ENCODE measurements at regions not wholly inside any gene's neighbourhood (a gene's known extent, or its start where the extent isn't known, plus 50 kb on each side); places are given as distances from the start of the nearest gene placed in this dataset.

GRCh38 chr14:76958980-76959710 lies 69.4 kb downstream of the IRF2BPL start:
- H3K27me3 ChIP-seq = no peaks in the 10 kb centered on the region
- no peak for DNase-seq (ENCODE audit: extremely low spot score in 2 of 2)
- H3K9me3 ChIP-seq = no peaks in the 10 kb centered on the region
- H3K36me3 ChIP-seq = no peaks in the 10 kb centered on the region
- peak overlapping the region; percentile 78 for H3K27ac ChIP-seq
- H3K4me3 ChIP-seq = no peak overlapping the region
- peaks cover 76% of the 10 kb centered on the region for H3K4me1 ChIP-seq
- peak in 1 of 2 donors; percentile 45 for TF ChIP-seq POLR2AphosphoS5 (IDR thresholded peaks at IDR 0.05; ENCODE audit: insufficient read depth in 1 of 2, low read depth in 1 of 2)
- TF ChIP-seq POLR2A (IDR thresholded peaks at IDR 0.05) = no peak
- intact Hi-C loops (cut with DNase I) = no loop called here

GRCh38 chr14:76958020-76958979 lies 70.2 kb downstream of the IRF2BPL start:
- no peaks in the 10 kb centered on the region for H3K36me3 ChIP-seq
- H3K9me3 ChIP-seq = no peaks in the 10 kb centered on the region
- H3K27me3 ChIP-seq = no peaks in the 10 kb centered on the region
- no peak overlapping the region for H3K4me3 ChIP-seq
- DNase-seq (ENCODE audit: extremely low spot score in 2 of 2) = no peak
- TF ChIP-seq CTCF (IDR thresholded peaks at IDR 0.05) (no peak), POLR2A (IDR thresholded peaks at IDR 0.05) (no peak), POLR2AphosphoS5 (IDR thresholded peaks at IDR 0.05; ENCODE audit: insufficient read depth in 1 of 2, low read depth in 1 of 2) (no peak)
- intact Hi-C loops (cut with DNase I) = no loop called here
- peaks cover 85% of the 10 kb centered on the region for H3K4me1 ChIP-seq
- H3K27ac ChIP-seq = peak overlapping the region; percentile 95

GRCh38 chr14:76957224-76957891 lies 71.2 kb downstream of the IRF2BPL start:
- intact Hi-C loops (cut with DNase I) = no loop called here
- Histone ChIP-seq H3K4me1 (peaks cover 84% of the 10 kb centered on the region), H3K27ac (peak overlapping the region; percentile 95), H3K9me3 (no peaks in the 10 kb centered on the region), H3K27me3 (no peaks in the 10 kb centered on the region), H3K4me3 (no peak overlapping the region), H3K36me3 (no peaks in the 10 kb centered on the region)
- no peak for DNase-seq (ENCODE audit: extremely low spot score in 2 of 2)
- no peak for TF ChIP-seq POLR2AphosphoS5 (IDR thresholded peaks at IDR 0.05; ENCODE audit: insufficient read depth in 1 of 2, low read depth in 1 of 2)
- TF ChIP-seq CTCF (IDR thresholded peaks at IDR 0.05) = no peak

GRCh38 chr14:76956316-76957090 lies 72.0 kb downstream of the IRF2BPL start:
- DNase-seq (ENCODE audit: extremely low spot score in 2 of 2) = no peak
- Histone ChIP-seq H3K4me3 (peak overlapping the region; percentile 41 to 59), H3K4me1 (peaks cover 82% of the 10 kb centered on the region), H3K36me3 (no peaks in the 10 kb centered on the region), H3K27me3 (no peaks in the 10 kb centered on the region), H3K9me3 (no peaks in the 10 kb centered on the region), H3K27ac (peak overlapping the region; percentile 95)
- TF ChIP-seq POLR2A (IDR thresholded peaks at IDR 0.05) (peak in 1 of 2 donors; percentile 11), POLR2AphosphoS5 (IDR thresholded peaks at IDR 0.05; ENCODE audit: insufficient read depth in 1 of 2, low read depth in 1 of 2) (peak in 1 of 2 donors; percentile 52), CTCF (IDR thresholded peaks at IDR 0.05) (no peak)
- intact Hi-C loops (cut with DNase I) = no loop called here

Measured in vagina (tissue), 2 donors.